Fibroblast of peridontal ligament (primary cell): ENCODE measurements at regions not wholly inside any gene's neighbourhood (a gene's known extent, or its start where the extent isn't known, plus 50 kb on each side); places are given as distances from the start of the nearest gene placed in this dataset.

Source experiments
- DNase-seq: peaks from one replicate; pipeline ENCODE4 v3.0.0-alpha.2; 2010; ENCODE audit errors: extremely low read depth

GRCh38 chr9:38313421-38313820 lies 79.1 kb upstream of the ALDH1B1 start:
- no peak for DNase-seq

- DNase-seq, result no peak
These were observed 80.1 kb upstream of the ALDH1B1 start for GRCh38 chr9:38312406-38312805.

GRCh38 chr9:38311382-38312270 lies 80.9 kb upstream of the ALDH1B1 start:
- no peak for DNase-seq

- DNase-seq, result peak; percentile 18
These were observed 82.9 kb upstream of the ALDH1B1 start for GRCh38 chr9:38309324-38310195.

- DNase-seq, result no peak
These were observed 84.4 kb upstream of the ALDH1B1 start for GRCh38 chr9:38308136-38308535.

GRCh38 chr9:38306899-38307298 lies 85.6 kb upstream of the ALDH1B1 start:
- DNase-seq, result no peak

- no peak for DNase-seq
These were observed 86.9 kb upstream of the ALDH1B1 start for GRCh38 chr9:38305582-38305981.

GRCh38 chr9:38301376-38302106 lies 91.0 kb upstream of the ALDH1B1 start:
- DNase-seq, result no peak

GRCh38 chr9:38299856-38300255 lies 92.6 kb upstream of the ALDH1B1 start:
- DNase-seq, result no peak

- no peak for DNase-seq
These were observed 93.6 kb upstream of the ALDH1B1 start for GRCh38 chr9:38298904-38299303.

GRCh38 chr9:38298503-38298902 lies 94.0 kb upstream of the ALDH1B1 start:
- no peak for DNase-seq

- DNase-seq, result no peak
These were observed 95.7 kb upstream of the ALDH1B1 start for GRCh38 chr9:38296807-38297206.

- no peak for DNase-seq
These were observed 96.7 kb upstream of the ALDH1B1 start for GRCh38 chr9:38295764-38296163.

GRCh38 chr9:38294220-38294960 lies 98.1 kb upstream of the ALDH1B1 start:
- DNase-seq, result peak; percentile 2

- DNase-seq, result no peak
These were observed 99.5 kb upstream of the ALDH1B1 start for GRCh38 chr9:38293022-38293421.

- DNase-seq, result no peak
These were observed 100.0 kb upstream of the ALDH1B1 start for GRCh38 chr9:38292480-38292879.

- no peak for DNase-seq
These were observed 102.6 kb upstream of the ALDH1B1 start for GRCh38 chr9:38289866-38290245.

GRCh38 chr9:38289236-38289865 lies 103.2 kb upstream of the ALDH1B1 start:
- no peak for DNase-seq

GRCh38 chr9:38288502-38288901 lies 104.0 kb upstream of the ALDH1B1 start:
- no peak for DNase-seq

- DNase-seq, result no peak
These were observed 105.0 kb upstream of the ALDH1B1 start for GRCh38 chr9:38287420-38287985.

- no peak for DNase-seq
These were observed 105.7 kb upstream of the ALDH1B1 start for GRCh38 chr9:38286766-38287165.
